HCT116 (cell line): ENCODE measurements at regions not wholly inside any gene's neighbourhood (a gene's known extent, or its start where the extent isn't known, plus 50 kb on each side); places are given as distances from the start of the nearest gene placed in this dataset.

ENCODE experiments used
- ATAC-seq: fragments of 200-7000 bp; cut with Tn5 transposase; 2 replicates; pipeline ENCODE4 v1.9.1; 2020; ENCODE audit warnings: mild to moderate bottlenecking, moderate library complexity
- BruUV-seq: library from RNA; stranded (reverse); fragments of 400-500 nt; replicated peaks from 2 replicates; lab custom pipeline; 2021; lab: Mats Ljungman, UMichigan
- CTCF ChIA-PET: fragments of 300-600 bp; sonication (Branson Sonifier 250); formaldehyde crosslinking; loops from one replicate; lab custom pipeline; 2021; ENCODE audit warnings: antibody characterized with exemption; lab: Charles Lee
- POLR2A ChIA-PET: fragments of 300-600, 350-600 bp; sonication (Branson Sonifier 250); formaldehyde crosslinking; loops from one replicate; lab custom pipeline; 2021; ENCODE audit warnings: antibody characterized with exemption; lab: Charles Lee
- RAD21 ChIA-PET, 2 experiments: fragments of 300-600 bp; sonication (Branson Sonifier 250); formaldehyde crosslinking; loops; one replicate each; lab custom pipeline; 2023; ENCODE audit warnings: low total read pairs in 2 of 2; ENCODE audit not compliant: uncharacterized antibody in 2 of 2, unreplicated experiment in 2 of 2, low non-redundant PET in 1 of 2; lab: Charles Lee
- DNase-seq: peaks from one replicate; pipeline ENCODE4 v3.0.0-alpha.2; 2010; ENCODE audit warnings: low read depth, low spot score
- H2AFZ ChIP-seq: fragments of 200-600 bp; shearing (Covaris generic), sonication (generic); 2 replicates; pipeline ENCODE4 v1.6.1; 2017; ENCODE audit warnings: low read depth, mixed run types, mixed read lengths, antibody characterized with exemption, low read length; ENCODE audit not compliant: poor library complexity, severe bottlenecking
- H3K27ac ChIP-seq: 2 replicates; pipeline ENCODE4 v1.5.1; 2012; ENCODE audit warnings: low read depth, low read length
- H3K27me3 ChIP-seq: fragments of 200-600 bp; sonication (generic); 2 replicates; pipeline ENCODE4 v1.6.1; 2016; ENCODE audit warnings: mixed run types, low read length, mixed read lengths; ENCODE audit not compliant: insufficient read depth
- H3K36me3 ChIP-seq, 2 experiments: fragments of 200-500 bp in 1 of 2; fragments of 200-600 bp in 1 of 2; sonication (Bioruptor generic) in 1 of 2; sonication (generic) in 1 of 2; 2 replicates each; pipeline versions ENCODE4 v1.5.1 to v1.6.1; 2014 to 2016; ENCODE audit warnings: low read length in 2 of 2, inconsistent platforms in 1 of 2, mixed read lengths in 1 of 2, mixed run types in 1 of 2; ENCODE audit not compliant: insufficient read depth in 2 of 2, control insufficient read depth in 1 of 2
- H3K4me1 ChIP-seq, 2 experiments: fragments of 200-600 bp in 1 of 2; sonication (generic) in 1 of 2; 2 replicates each; pipeline versions ENCODE4 v1.5.1 to v1.6.1; 2012 to 2017; ENCODE audit warnings: low read length in 2 of 2, inconsistent platforms in 1 of 2, mild to moderate bottlenecking in 1 of 2, mixed read lengths in 1 of 2, mixed run types in 1 of 2, moderate library complexity in 1 of 2; ENCODE audit not compliant: insufficient read depth in 2 of 2, control insufficient read depth in 1 of 2
- H3K4me2 ChIP-seq: fragments of 200-600 bp; sonication (generic); 2 replicates; pipeline ENCODE4 v1.6.1; 2017; ENCODE audit warnings: mixed run types, low read length, mixed read lengths
- H3K4me3 ChIP-seq, 2 experiments: fragments of 200-600 bp in 1 of 2; sonication (generic) in 1 of 2; replicated peaks in 1 of 2; 2 replicates each; pipeline ENCODE4 v1.5.1; 2011 to 2016; ENCODE audit warnings: low read length in 2 of 2, control low read depth in 1 of 2, low read depth in 1 of 2, mild to moderate bottlenecking in 1 of 2, mixed read lengths in 1 of 2, mixed run types in 1 of 2
- H3K79me2 ChIP-seq: fragments of 200-600 bp; sonication (generic); 2 replicates; pipeline ENCODE4 v1.6.1; 2017; ENCODE audit warnings: mild to moderate bottlenecking, mixed run types, low read length, moderate library complexity, mixed read lengths; ENCODE audit not compliant: insufficient read depth
- H3K9ac ChIP-seq: fragments of 200-600 bp; sonication (generic); 2 replicates; pipeline ENCODE4 v1.6.1; 2016; ENCODE audit warnings: low read length, mixed read lengths
- H3K9me2 ChIP-seq: fragments of 200-600 bp; sonication (generic), shearing (Covaris generic); 2 replicates; pipeline ENCODE4 v1.6.1; 2017; ENCODE audit warnings: mixed run types, mild to moderate bottlenecking, moderate library complexity; ENCODE audit not compliant: insufficient read depth
- H3K9me3 ChIP-seq, 2 experiments: fragments of 200-500 bp in 1 of 2; fragments of 200-600 bp in 1 of 2; sonication (Bioruptor generic) in 1 of 2; sonication (generic) in 1 of 2; 2 replicates each; pipeline ENCODE4 v1.6.1; 2014 to 2017; ENCODE audit warnings: low read length in 2 of 2, mixed read lengths in 2 of 2, inconsistent platforms in 1 of 2, low read depth in 1 of 2, mild to moderate bottlenecking in 1 of 2, mixed run types in 1 of 2, moderate library complexity in 1 of 2; ENCODE audit not compliant: control insufficient read depth in 1 of 2, insufficient read depth in 1 of 2
- H4K20me1 ChIP-seq: fragments of 200-600 bp; sonication (generic), shearing (Covaris generic); 2 replicates; pipeline ENCODE4 v1.6.1; 2017; ENCODE audit warnings: mixed run types, mild to moderate bottlenecking, moderate library complexity; ENCODE audit not compliant: insufficient read depth
- ATF3 ChIP-seq: IDR thresholded peaks from 2 replicates; pipeline ENCODE4 v1.6.1; 2012
- CBX3 ChIP-seq: IDR thresholded peaks from 2 replicates; pipeline ENCODE4 v1.6.1; 2012; ENCODE audit warnings: low read depth
- CTCF ChIP-seq, 3 experiments: fragments of 200-600 bp in 1 of 3; sonication (generic) in 1 of 3; IDR thresholded peaks in 2 of 3; conservative IDR thresholded peaks in 1 of 3; 2 replicates each; pipeline ENCODE4 v1.5.1; 2012 to 2017; ENCODE audit warnings: low read depth in 2 of 3, low read length in 2 of 3, antibody characterized with exemption in 1 of 3, borderline replicate concordance in 1 of 3, control low read depth in 1 of 3, mild to moderate bottlenecking in 1 of 3, mixed read lengths in 1 of 3, mixed run types in 1 of 3, moderate library complexity in 1 of 3; ENCODE audit not compliant: insufficient read depth in 1 of 3
- EGR1 ChIP-seq: IDR thresholded peaks from 2 replicates; pipeline ENCODE4 v1.6.1; 2012; ENCODE audit warnings: low read depth
- ELF1 ChIP-seq: IDR thresholded peaks from 2 replicates; pipeline ENCODE4 v1.6.1; 2012; ENCODE audit warnings: low read depth, borderline replicate concordance
- FOSL1 ChIP-seq: IDR thresholded peaks from 2 replicates; pipeline ENCODE4 v1.6.1; 2012; ENCODE audit warnings: low read depth
- MAX ChIP-seq: IDR thresholded peaks from 2 replicates; pipeline ENCODE4 v1.6.1; 2012
- RAD21 ChIP-seq: IDR thresholded peaks from 2 replicates; pipeline ENCODE4 v1.6.1; 2012; ENCODE audit warnings: low read depth, mild to moderate bottlenecking
- REST ChIP-seq: IDR thresholded peaks from 2 replicates; pipeline ENCODE4 v1.6.1; 2012; ENCODE audit warnings: low read depth
- SP1 ChIP-seq: IDR thresholded peaks from 2 replicates; pipeline ENCODE4 v1.6.1; 2012; ENCODE audit warnings: low read depth
- SRF ChIP-seq: IDR thresholded peaks from 2 replicates; pipeline ENCODE4 v1.6.1; 2012; ENCODE audit warnings: low read depth
- TCF7L2 ChIP-seq: IDR thresholded peaks from 2 replicates; pipeline ENCODE4 v1.7.0; 2011; ENCODE audit warnings: borderline replicate concordance, inconsistent platforms; ENCODE audit not compliant: insufficient read depth, insufficient read length; ENCODE audit errors: extremely low read depth
- ZFX ChIP-seq: fragments of 450-650 bp; IDR thresholded peaks from 2 replicates; pipeline ENCODE4 v1.6.1; 2017
- intact Hi-C: fragments of 100-400 bp; cut with micrococcal nuclease; formaldehyde crosslinking; loops from 2 replicates; pipeline ENCODE4 v1.10.0; 2022

- ChIA-PET POLR2A (no interaction called here), RAD21 (no interaction called here)
- ATAC-seq = no peak
Measured at GRCh38 chr2:239587311-239587731, 186.5 kb upstream of the HDAC4 start.

More at GRCh38 chr2:239587311-239587731, 186.5 kb upstream of the HDAC4 start:
- Histone ChIP-seq H4K20me1 (no peaks in the 10 kb centered on the region), H3K36me3 (no peaks in the 10 kb centered on the region), H2AFZ (no peak overlapping the region), H3K79me2 (no peaks in the 10 kb centered on the region), H3K4me2 (no peak overlapping the region), H3K4me3 (no peak overlapping the region), H3K27me3 (no peaks in the 10 kb centered on the region), H3K9me3 (no peaks in the 10 kb centered on the region; a peak in 1 of 4 replicates), H3K4me1 (no peaks in the 10 kb centered on the region), H3K9me2 (no peaks in the 10 kb centered on the region), H3K9ac (no peak overlapping the region), H3K27ac (no peak overlapping the region)
- TF ChIP-seq CTCF (IDR thresholded peaks at IDR 0.05 in 2 of 3, conservative IDR thresholded peaks at IDR 0.05 in 1 of 3; ENCODE audit: borderline replicate concordance in 1 of 3, insufficient read depth in 1 of 3, low read depth in 2 of 3, low read length in 2 of 3) (no peak), MAX (no peak), ATF3 (no peak), ZFX (no peak), RAD21 (no peak), SRF (no peak), CBX3 (no peak), SP1 (no peak), EGR1 (no peak), ELF1 (no peak), FOSL1 (no peak), TCF7L2 (no peak), REST (no peak)
- CTCF ChIA-PET = no interaction called here
- intact Hi-C loops = no loop called here
- BruUV-seq = no TSS peak
- no peak for DNase-seq
